Panc1 (cell line): ENCODE measurements at regions not wholly inside any gene's neighbourhood (a gene's known extent, or its start where the extent isn't known, plus 50 kb on each side); places are given as distances from the start of the nearest gene placed in this dataset.

ENCODE experiments used
- ATAC-seq: fragments of 200-7000 bp; cut with Tn5 transposase; 2 replicates; pipeline ENCODE4 v1.9.1; 2020; ENCODE audit warnings: mild to moderate bottlenecking, moderate library complexity
- BruUV-seq: library from RNA; stranded (reverse); fragments of 400-500 nt; replicated peaks from 2 replicates; lab custom pipeline; 2021; lab: Mats Ljungman, UMichigan
- CTCF ChIA-PET: fragments of 300-600 bp; sonication (Branson Sonifier 250); formaldehyde crosslinking; loops from one replicate; lab custom pipeline; 2022; ENCODE audit warnings: antibody characterized with exemption; lab: Charles Lee
- POLR2A ChIA-PET: fragments of 300-600 bp; sonication (Branson Sonifier 250); formaldehyde crosslinking; loops from one replicate; lab custom pipeline; 2022; ENCODE audit warnings: antibody characterized with exemption; lab: Charles Lee
- DNase-seq: peaks from one replicate; pipeline ENCODE4 v3.0.0-alpha.2; 2010; ENCODE audit warnings: low read depth, low spot score
- H3K27ac ChIP-seq: 2 replicates; pipeline ENCODE4 v1.5.1; 2011; ENCODE audit warnings: mild to moderate bottlenecking, low read length, inconsistent platforms
- H3K27me3 ChIP-seq: fragments of 200-500 bp; sonication (Bioruptor generic); 2 replicates; pipeline ENCODE4 v1.6.0; 2014; ENCODE audit warnings: low read length, inconsistent platforms; ENCODE audit not compliant: control insufficient read depth, insufficient read depth
- H3K36me3 ChIP-seq: fragments of 200-500 bp; sonication (Bioruptor generic); 2 replicates; pipeline ENCODE4 v1.5.1; 2014; ENCODE audit warnings: inconsistent platforms, mild to moderate bottlenecking, low read length, moderate library complexity; ENCODE audit not compliant: control insufficient read depth, insufficient read depth
- H3K4me1 ChIP-seq: 2 replicates; pipeline ENCODE4 v1.5.1; 2011; ENCODE audit warnings: inconsistent platforms, mild to moderate bottlenecking, low read length, moderate library complexity; ENCODE audit not compliant: control insufficient read depth, insufficient read depth
- H3K4me3 ChIP-seq, 2 experiments: 2 replicates each; pipeline ENCODE4 v1.5.1; 2011 to 2012; ENCODE audit warnings: low read depth in 2 of 2, low read length in 2 of 2, mild to moderate bottlenecking in 2 of 2, inconsistent platforms in 1 of 2, moderate library complexity in 1 of 2
- H3K9me3 ChIP-seq: fragments of 200-500 bp; sonication (Bioruptor generic); 2 replicates; pipeline ENCODE4 v1.5.1; 2014; ENCODE audit warnings: low read depth, mild to moderate bottlenecking, inconsistent platforms, low read length, moderate library complexity; ENCODE audit not compliant: control insufficient read depth, insufficient read depth
- CTCF ChIP-seq: fragments of 450-650 bp; IDR thresholded peaks from 2 replicates; pipeline ENCODE4 v1.5.1; 2017; ENCODE audit warnings: mild to moderate bottlenecking
- POLR2AphosphoS5 ChIP-seq: IDR thresholded peaks from 2 replicates; pipeline ENCODE4 v1.6.1; 2012; ENCODE audit warnings: mild to moderate bottlenecking, low read depth, low read length, moderate library complexity
- REST ChIP-seq, 2 experiments: IDR thresholded peaks; 2 replicates each; pipeline ENCODE4 v1.6.1; 2011 to 2012; ENCODE audit warnings: low read depth in 2 of 2, control low read depth in 1 of 2, low read length in 1 of 2, mild to moderate bottlenecking in 1 of 2, moderate library complexity in 1 of 2; ENCODE audit not compliant: insufficient read depth in 1 of 2
- SIN3A ChIP-seq: IDR thresholded peaks from 2 replicates; pipeline ENCODE4 v1.6.1; 2012; ENCODE audit warnings: low read depth, mild to moderate bottlenecking, low read length, moderate library complexity, borderline replicate concordance; ENCODE audit not compliant: insufficient read depth
- TCF7L2 ChIP-seq: IDR thresholded peaks from 2 replicates; pipeline ENCODE4 v1.6.1; 2011; ENCODE audit warnings: mild to moderate bottlenecking, low read depth, low read length, inconsistent platforms
- in situ Hi-C: cut with HindIII; loops from 2 replicates; pipeline ENCODE4 v1.10.0; 2016; ENCODE audit warnings: low sequenced_read_pairs, low pct_unique_long_range_greater_than_20kb
- intact Hi-C: fragments of 100-400 bp; cut with micrococcal nuclease; formaldehyde crosslinking; loops from one replicate; pipeline ENCODE4 v1.10.0; 2022; ENCODE audit not compliant: unreplicated experiment

- Histone ChIP-seq H3K4me3 (no peak overlapping the region), H3K36me3 (no peaks in the 10 kb centered on the region), H3K27ac (no peak overlapping the region), H3K27me3 (no peaks in the 10 kb centered on the region), H3K9me3 (no peaks in the 10 kb centered on the region), H3K4me1 (no peaks in the 10 kb centered on the region)
- no peak for DNase-seq
- TF ChIP-seq POLR2AphosphoS5 = no peak
- TF ChIP-seq SIN3A = no peak
- no peak for TF ChIP-seq REST (IDR thresholded peaks at IDR 0.05; ENCODE audit: insufficient read depth in 1 of 2, low read depth in 2 of 2, low read length in 1 of 2)
- POLR2A ChIA-PET = no interaction called here
- intact Hi-C loops = no loop called here
- no peak for ATAC-seq
- in situ Hi-C loops = no loop called here
- CTCF ChIA-PET = no interaction called here
- no TSS peak for BruUV-seq
Observed at GRCh38 chr3:6803619-6804018, 57.3 kb upstream of the GRM7 start.

GRCh38 chr3:6805236-6805635 is 55.7 kb upstream of the GRM7 start:
- Histone ChIP-seq H3K9me3 (no peaks in the 10 kb centered on the region), H3K36me3 (no peaks in the 10 kb centered on the region), H3K4me1 (no peaks in the 10 kb centered on the region), H3K4me3 (no peak overlapping the region), H3K27me3 (no peaks in the 10 kb centered on the region), H3K27ac (no peak overlapping the region)
- TF ChIP-seq CTCF (no peak), SIN3A (no peak), REST (IDR thresholded peaks at IDR 0.05; ENCODE audit: insufficient read depth in 1 of 2, low read depth in 2 of 2, low read length in 1 of 2) (no peak), TCF7L2 (no peak), POLR2AphosphoS5 (no peak)
- intact Hi-C loops = no loop called here
- BruUV-seq = no TSS peak
- ATAC-seq (no peak), DNase-seq (no peak)
- POLR2A ChIA-PET = no interaction called here
- CTCF ChIA-PET = no interaction called here
- in situ Hi-C loops = no loop called here
